ENCODE measurements at regions not wholly inside any gene's neighbourhood (a gene's known extent, or its start where the extent isn't known, plus 50 kb on each side); places are given as distances from the start of the nearest gene placed in this dataset.

DNA sequence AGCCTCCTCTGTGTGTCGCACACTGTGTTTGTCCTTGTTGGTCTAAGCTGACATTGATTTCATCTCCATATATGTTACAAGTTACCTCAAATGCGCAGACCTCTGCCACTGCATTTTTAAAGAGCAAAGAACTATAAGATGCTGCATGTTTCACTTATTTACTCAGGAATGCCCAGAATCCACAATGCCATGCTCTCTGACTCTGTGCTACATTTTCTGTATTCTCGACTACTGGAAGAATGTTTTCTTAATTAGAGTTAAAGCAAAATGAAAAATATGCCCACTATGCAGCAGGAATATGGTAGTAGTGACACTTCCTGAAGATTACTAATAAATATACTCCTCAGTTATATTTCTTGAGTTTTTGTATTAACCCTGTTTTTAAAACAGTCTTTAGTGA lies 296.4 kb downstream of the HACE1 start:
- no peaks in the 10 kb centered on the region for H3K27me3 ChIP-seq (ENCODE audit: control insufficient read depth in 2 of 2, insufficient read depth in 2 of 2, low read length in 2 of 2)
- no peak for ATAC-seq
- no peaks in the 10 kb centered on the region for H3K79me2 ChIP-seq (ENCODE audit: control insufficient read depth, insufficient read depth, low read length)
- H3K27ac ChIP-seq (ENCODE audit: extremely low read depth, low read depth, low read length): no peak overlapping the region
- in situ Hi-C loops (cut with MboI) (no loop called here), intact Hi-C loops (cut with micrococcal nuclease) (no loop called here)
- 2% methylated on average over 3 of the region's 3 CpGs for WGBS (ENCODE audit: insufficient coverage, low coverage, missing lambda C conversion rate)
- no peak for FAIRE-seq
- H3K9ac ChIP-seq (ENCODE audit: insufficient read depth in 1 of 2, low read depth in 2 of 2, low read length in 2 of 2): no peak overlapping the region
- no peaks in the 10 kb centered on the region for H3K9me3 ChIP-seq (replicated peaks; ENCODE audit: control insufficient read depth, insufficient read depth, low read depth, low read length)
- no TSS peak for BruUV-seq (replicated peaks)
- no peaks in the 10 kb centered on the region for H3K4me1 ChIP-seq (replicated peaks in 1 of 2; ENCODE audit: control insufficient read depth in 2 of 2, insufficient read depth in 2 of 2, low read length in 2 of 2)
- H3K4me3 ChIP-seq: no peak overlapping the region
- CTCF ChIA-PET (ENCODE audit: low intra/inter-chr PET ratio): no interaction called here
- no peaks in the 10 kb centered on the region for H4K20me1 ChIP-seq (replicated peaks; ENCODE audit: control insufficient read depth, insufficient read depth, low read length)
- H3K36me3 ChIP-seq (ENCODE audit: control insufficient read depth, insufficient read depth, low read length): no peaks in the 10 kb centered on the region
- H2AFZ ChIP-seq (ENCODE audit: low read depth, low read length): no peak overlapping the region
- no peak for DNase-seq (ENCODE audit: extremely low read depth in 1 of 4, low spot score in 3 of 4)
- no peak overlapping the region for H3K4me2 ChIP-seq (ENCODE audit: insufficient read depth, low read length)
- no peaks in the 10 kb centered on the region for H3K9me1 ChIP-seq (ENCODE audit: control insufficient read depth, insufficient read depth, low read length)
- POLR2A ChIA-PET: no interaction called here
- TF ChIP-seq U2AF1 (optimal IDR thresholded peaks at IDR 0.05; ENCODE audit: low read depth, low read length) (no peak), RBM22 (IDR thresholded peaks at IDR 0.05; ENCODE audit: low read depth, low read length, poor library complexity, severe bottlenecking) (no peak), ZNF23 (CRISPR knock-in tag; IDR thresholded peaks at IDR 0.05) (no peak), BRD4 (IDR thresholded peaks at IDR 0.05) (no peak), NFATC3 (IDR thresholded peaks at IDR 0.05) (no peak), SP1 (CRISPR knock-in tag; IDR thresholded peaks at IDR 0.05) (no peak), PCBP2 (IDR thresholded peaks at IDR 0.05; ENCODE audit: low read depth, low read length, poor library complexity, severe bottlenecking) (no peak), XRCC5 (IDR thresholded peaks at IDR 0.05; ENCODE audit: low read depth, low read length) (no peak), ZNF785 (CRISPR knock-in tag; IDR thresholded peaks at IDR 0.05) (no peak)
- TF ChIP-seq, protein P1, sequence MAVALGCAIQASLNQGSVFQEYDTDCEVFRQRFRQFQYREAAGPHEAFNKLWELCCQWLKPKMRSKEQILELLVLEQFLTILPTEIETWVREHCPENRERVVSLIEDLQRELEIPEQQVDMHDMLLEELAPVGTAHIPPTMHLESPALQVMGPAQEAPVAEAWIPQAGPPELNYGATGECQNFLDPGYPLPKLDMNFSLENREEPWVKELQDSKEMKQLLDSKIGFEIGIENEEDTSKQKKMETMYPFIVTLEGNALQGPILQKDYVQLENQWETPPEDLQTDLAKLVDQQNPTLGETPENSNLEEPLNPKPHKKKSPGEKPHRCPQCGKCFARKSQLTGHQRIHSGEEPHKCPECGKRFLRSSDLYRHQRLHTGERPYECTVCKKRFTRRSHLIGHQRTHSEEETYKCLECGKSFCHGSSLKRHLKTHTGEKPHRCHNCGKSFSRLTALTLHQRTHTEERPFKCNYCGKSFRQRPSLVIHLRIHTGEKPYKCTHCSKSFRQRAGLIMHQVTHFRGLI (CRISPR knock-in tag; IDR thresholded peaks at IDR 0.05): no peak
- TF ChIP-seq, protein P2, sequence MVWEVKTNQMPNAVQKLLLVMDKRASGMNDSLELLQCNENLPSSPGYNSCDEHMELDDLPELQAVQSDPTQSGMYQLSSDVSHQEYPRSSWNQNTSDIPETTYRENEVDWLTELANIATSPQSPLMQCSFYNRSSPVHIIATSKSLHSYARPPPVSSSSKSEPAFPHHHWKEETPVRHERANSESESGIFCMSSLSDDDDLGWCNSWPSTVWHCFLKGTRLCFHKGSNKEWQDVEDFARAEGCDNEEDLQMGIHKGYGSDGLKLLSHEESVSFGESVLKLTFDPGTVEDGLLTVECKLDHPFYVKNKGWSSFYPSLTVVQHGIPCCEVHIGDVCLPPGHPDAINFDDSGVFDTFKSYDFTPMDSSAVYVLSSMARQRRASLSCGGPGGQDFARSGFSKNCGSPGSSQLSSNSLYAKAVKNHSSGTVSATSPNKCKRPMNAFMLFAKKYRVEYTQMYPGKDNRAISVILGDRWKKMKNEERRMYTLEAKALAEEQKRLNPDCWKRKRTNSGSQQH (CRISPR knock-in tag; IDR thresholded peaks at IDR 0.05): no peak
- TF ChIP-seq, protein P3, sequence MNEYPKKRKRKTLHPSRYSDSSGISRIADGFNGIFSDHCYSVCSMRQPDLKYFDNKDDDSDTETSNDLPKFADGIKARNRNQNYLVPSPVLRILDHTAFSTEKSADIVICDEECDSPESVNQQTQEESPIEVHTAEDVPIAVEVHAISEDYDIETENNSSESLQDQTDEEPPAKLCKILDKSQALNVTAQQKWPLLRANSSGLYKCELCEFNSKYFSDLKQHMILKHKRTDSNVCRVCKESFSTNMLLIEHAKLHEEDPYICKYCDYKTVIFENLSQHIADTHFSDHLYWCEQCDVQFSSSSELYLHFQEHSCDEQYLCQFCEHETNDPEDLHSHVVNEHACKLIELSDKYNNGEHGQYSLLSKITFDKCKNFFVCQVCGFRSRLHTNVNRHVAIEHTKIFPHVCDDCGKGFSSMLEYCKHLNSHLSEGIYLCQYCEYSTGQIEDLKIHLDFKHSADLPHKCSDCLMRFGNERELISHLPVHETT (CRISPR knock-in tag; conservative IDR thresholded peaks at IDR 0.05 in 1 of 2, IDR thresholded peaks at IDR 0.05 in 1 of 2): no peak
